Osteoblast (primary cell): ENCODE measurements at regions not wholly inside any gene's neighbourhood (a gene's known extent, or its start where the extent isn't known, plus 50 kb on each side); places are given as distances from the start of the nearest gene placed in this dataset.
"Not testable (repeated sequence)": the region's sequence is repeated elsewhere in the genome, so short reads cannot be mapped to it uniquely, and the experiment has no call there.

Experiments
- DNase-seq: peaks from one replicate; pipeline ENCODE4 v3.0.0; 2011; ENCODE audit warnings: low spot score, mixed read lengths; ENCODE audit not compliant: insufficient read length; ENCODE audit errors: missing footprints
- H2AFZ ChIP-seq: 2 replicates; pipeline ENCODE4 v1.6.0; 2011; ENCODE audit warnings: mild to moderate bottlenecking, low read length
- H3K27ac ChIP-seq: 2 replicates; pipeline ENCODE4 v1.5.1; 2011; ENCODE audit warnings: mild to moderate bottlenecking, low read depth, low read length, moderate library complexity
- H3K27me3 ChIP-seq: 2 replicates; pipeline ENCODE4 v1.6.0; 2012; ENCODE audit warnings: mild to moderate bottlenecking, control low read depth, inconsistent platforms, low read length, moderate library complexity; ENCODE audit not compliant: insufficient read depth
- H3K36me3 ChIP-seq: 2 replicates; pipeline ENCODE4 v1.5.1; 2011; ENCODE audit warnings: mild to moderate bottlenecking, low read length, control low read depth, moderate library complexity; ENCODE audit not compliant: insufficient read depth
- H3K4me1 ChIP-seq: 2 replicates; pipeline ENCODE4 v1.5.1; 2011; ENCODE audit warnings: mild to moderate bottlenecking, low read length, control low read depth, moderate library complexity; ENCODE audit not compliant: insufficient read depth
- H3K4me2 ChIP-seq: 2 replicates; pipeline ENCODE4 v1.6.0; 2011; ENCODE audit warnings: mild to moderate bottlenecking, low read length; ENCODE audit not compliant: insufficient read depth
- H3K4me3 ChIP-seq: fragments of 200-600 bp; sonication (generic); 3 replicates; pipeline ENCODE4 v1.5.1; 2012; ENCODE audit warnings: mild to moderate bottlenecking, low read length, inconsistent platforms; ENCODE audit not compliant: insufficient read depth
- H3K79me2 ChIP-seq: 2 replicates; pipeline ENCODE4 v1.6.0; 2012; ENCODE audit warnings: mild to moderate bottlenecking, low read length, control low read depth, inconsistent platforms; ENCODE audit not compliant: insufficient read depth
- H3K9me3 ChIP-seq: 2 replicates; pipeline ENCODE4 v1.5.1; 2011; ENCODE audit warnings: low read depth, low read length, control low read depth
- H4K20me1 ChIP-seq: 2 replicates; pipeline ENCODE4 v1.6.0; 2012; ENCODE audit warnings: mild to moderate bottlenecking, low read length, control low read depth; ENCODE audit not compliant: insufficient read depth

GRCh38 chr21:5098010-5098743 lies 5423.2 kb upstream of the TPTE start:
- H3K36me3 ChIP-seq, DNase-seq, H3K4me1 ChIP-seq, H3K27ac ChIP-seq, H4K20me1 ChIP-seq, H3K4me3 ChIP-seq, H3K9me3 ChIP-seq, H3K79me2 ChIP-seq, H3K27me3 ChIP-seq, H2AFZ ChIP-seq, H3K4me2 ChIP-seq: not testable (repeated sequence)

GRCh38 chr21:5100604-5101174 lies 5420.7 kb upstream of the TPTE start:
- not testable (repeated sequence) for H3K4me3 ChIP-seq, H3K36me3 ChIP-seq, H3K4me2 ChIP-seq, H3K27me3 ChIP-seq, H3K9me3 ChIP-seq, H2AFZ ChIP-seq, H4K20me1 ChIP-seq, H3K4me1 ChIP-seq, DNase-seq, H3K79me2 ChIP-seq, H3K27ac ChIP-seq

- not testable (repeated sequence) for H3K4me3 ChIP-seq, DNase-seq, H3K4me2 ChIP-seq, H2AFZ ChIP-seq, H3K27me3 ChIP-seq, H3K27ac ChIP-seq, H3K36me3 ChIP-seq, H3K9me3 ChIP-seq, H4K20me1 ChIP-seq, H3K4me1 ChIP-seq, H3K79me2 ChIP-seq
Measured at GRCh38 chr21:5101749-5102148, 5419.6 kb upstream of the TPTE start.

DNA sequence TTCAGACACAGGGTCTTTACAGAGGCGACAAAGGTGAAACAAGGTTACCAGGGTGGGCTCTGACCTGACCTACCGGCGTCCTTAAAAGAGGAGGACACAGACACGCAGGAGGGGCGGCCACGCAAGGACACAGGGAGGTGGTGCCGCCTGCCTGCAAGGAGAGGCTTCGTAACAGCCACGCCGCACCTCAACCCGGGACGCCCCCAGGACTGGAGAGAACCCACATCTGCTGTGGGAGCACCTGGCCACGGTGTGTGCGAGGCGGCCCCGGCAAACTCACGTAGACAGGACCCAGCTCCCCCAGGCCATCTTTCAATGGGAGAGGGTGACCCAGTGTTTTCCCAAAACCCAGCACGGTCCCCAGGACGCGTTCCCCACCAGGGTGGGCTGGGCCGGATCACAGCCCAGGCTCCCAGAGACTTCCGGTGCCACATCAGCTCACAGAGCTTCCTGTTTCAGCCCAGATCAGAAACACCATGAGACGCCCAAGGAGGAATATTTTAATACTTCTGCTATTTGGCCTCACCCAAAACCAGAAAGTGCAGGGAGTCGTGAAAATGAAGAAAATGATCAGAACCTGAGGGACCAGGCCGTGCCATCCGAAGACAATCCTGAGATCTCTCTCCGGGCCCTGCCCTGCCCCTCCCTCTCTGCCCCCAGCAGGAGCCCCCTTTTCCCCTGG lies 5417.4 kb upstream of the TPTE start:
- H3K4me2 ChIP-seq, H2AFZ ChIP-seq, H3K36me3 ChIP-seq, H3K27me3 ChIP-seq, H3K9me3 ChIP-seq, H3K4me1 ChIP-seq, H3K79me2 ChIP-seq, DNase-seq, H3K4me3 ChIP-seq, H3K27ac ChIP-seq, H4K20me1 ChIP-seq: not testable (repeated sequence)

- H3K4me3 ChIP-seq, H3K79me2 ChIP-seq, H3K4me1 ChIP-seq, H4K20me1 ChIP-seq, DNase-seq, H3K36me3 ChIP-seq, H3K9me3 ChIP-seq, H3K27me3 ChIP-seq, H3K27ac ChIP-seq, H3K4me2 ChIP-seq, H2AFZ ChIP-seq: not testable (repeated sequence)
Measured at GRCh38 chr21:5104562-5104928, 5416.8 kb upstream of the TPTE start.

- H3K4me3 ChIP-seq, H2AFZ ChIP-seq, H3K79me2 ChIP-seq, DNase-seq, H3K36me3 ChIP-seq, H3K4me2 ChIP-seq, H3K4me1 ChIP-seq, H3K27me3 ChIP-seq, H4K20me1 ChIP-seq, H3K9me3 ChIP-seq, H3K27ac ChIP-seq: not testable (repeated sequence)
Measured at GRCh38 chr21:5105939-5106708, 5415.3 kb upstream of the TPTE start.

DNA sequence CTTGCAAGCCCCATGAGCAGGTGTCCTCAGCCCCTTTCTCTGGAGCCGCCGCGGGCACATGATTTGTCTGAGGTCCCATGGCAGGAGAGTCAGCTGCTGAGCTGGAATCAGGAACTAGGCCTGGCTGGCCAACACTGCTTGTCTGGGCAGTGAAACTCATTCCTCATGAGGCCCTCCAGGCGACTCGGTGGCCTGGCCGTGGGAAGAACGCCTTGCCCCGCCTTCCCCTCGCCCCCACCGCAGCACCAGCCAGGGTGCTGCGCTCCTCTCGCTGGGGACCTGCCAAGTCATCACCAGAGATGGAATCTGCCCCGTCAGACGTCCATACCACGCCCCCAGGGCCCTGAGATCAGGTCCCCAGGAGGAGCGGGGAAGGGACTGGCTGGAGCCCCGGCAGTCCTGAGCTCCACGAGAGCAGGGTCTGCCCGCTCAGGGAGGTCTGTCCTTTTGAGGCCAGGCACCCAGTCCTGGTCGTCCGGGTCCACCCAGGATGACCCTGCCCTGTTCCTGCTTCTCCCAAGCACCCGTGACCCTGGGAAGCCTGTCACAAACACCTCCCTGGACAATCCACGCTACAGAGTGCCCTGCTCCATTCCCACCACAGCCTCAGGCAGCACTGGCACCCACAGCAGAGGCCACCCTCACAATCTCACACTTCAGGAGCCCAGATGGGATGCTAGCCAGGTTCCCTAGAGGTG lies 5414.5 kb upstream of the TPTE start:
- not testable (repeated sequence) for H2AFZ ChIP-seq, DNase-seq, H3K9me3 ChIP-seq, H3K79me2 ChIP-seq, H3K36me3 ChIP-seq, H4K20me1 ChIP-seq, H3K4me2 ChIP-seq, H3K27ac ChIP-seq, H3K4me1 ChIP-seq, H3K4me3 ChIP-seq, H3K27me3 ChIP-seq

GRCh38 chr21:5107637-5108036 lies 5413.7 kb upstream of the TPTE start:
- not testable (repeated sequence) for H3K27ac ChIP-seq, DNase-seq, H3K79me2 ChIP-seq, H3K9me3 ChIP-seq, H4K20me1 ChIP-seq, H3K4me1 ChIP-seq, H3K4me3 ChIP-seq, H2AFZ ChIP-seq, H3K4me2 ChIP-seq, H3K36me3 ChIP-seq, H3K27me3 ChIP-seq
